ENCODE measurements at regions not wholly inside any gene's neighbourhood (a gene's known extent, or its start where the extent isn't known, plus 50 kb on each side); places are given as distances from the start of the nearest gene placed in this dataset.

GRCh38 chr16:52914428-52914827 is 138.3 kb downstream of the CHD9NB start:
- TF ChIP-seq CTCF (conservative IDR thresholded peaks at IDR 0.05; ENCODE audit: low read depth in 2 of 2): peak; percentile 50 to 65
- TF ChIP-seq POLR2AphosphoS5 (IDR thresholded peaks at IDR 0.05; ENCODE audit: low read depth): no peak
- no peak for TF ChIP-seq JUNB (IDR thresholded peaks at IDR 0.05; ENCODE audit: unreplicated experiment)
- no peak for TF ChIP-seq CREB1 (CRISPR knock-in tag; IDR thresholded peaks at IDR 0.05; ENCODE audit: low read depth)
- no peak for TF ChIP-seq ETS1 (IDR thresholded peaks at IDR 0.05)
- no peak for TF ChIP-seq EZH2 (IDR thresholded peaks at IDR 0.05; ENCODE audit: low read depth, unreplicated experiment)

Measured in GM23338 (cell line).